ENCODE measurements at regions not wholly inside any gene's neighbourhood (a gene's known extent, or its start where the extent isn't known, plus 50 kb on each side); places are given as distances from the start of the nearest gene placed in this dataset.

- intact Hi-C loops (cut with DNase I; ENCODE audit: low total_unique reads), result no loop called here
- 72 to 91% (median 81%) methylated on average over 1 of the region's 1 CpG for WGBS, 5 donors
- DNase-seq, result no peak
- no peak for TF ChIP-seq POLR2A (IDR thresholded peaks at IDR 0.05)
- no peak for TF ChIP-seq POLR2AphosphoS5 (IDR thresholded peaks at IDR 0.05)
- TF ChIP-seq CTCF (IDR thresholded peaks at IDR 0.05 in 8 of 11, conservative IDR thresholded peaks at IDR 0.05 in 3 of 11), result no peak
- Histone ChIP-seq H3K27ac (no peak overlapping the region), H3K27me3 (replicated peaks in 1 of 7) (no peaks in the 10 kb centered on the region), H3K9me3 (peaks cover 0 to 7% (median 0%) of the 10 kb centered on the region in 8 donors), H3K4me1 (no peaks in the 10 kb centered on the region), H3K4me3 (no peak overlapping the region), H3K36me3 (no peaks in the 10 kb centered on the region)
Measured at GRCh38 chr1:80413969-80414368, 1386.8 kb upstream of the ADGRL2 start.

GRCh38 chr1:80410233-80410632 lies 1390.5 kb upstream of the ADGRL2 start:
- H3K4me3 ChIP-seq, result no peak overlapping the region
- 76 to 88% (median 83%) methylated on average over 4 of the region's 4 CpGs for WGBS, 5 donors
- H3K27ac ChIP-seq, result no peak overlapping the region
- H3K36me3 ChIP-seq, result no peaks in the 10 kb centered on the region
- no peaks in the 10 kb centered on the region for H3K27me3 ChIP-seq (replicated peaks in 1 of 7)
- no peak for DNase-seq
- TF ChIP-seq POLR2A (IDR thresholded peaks at IDR 0.05) (no peak), CTCF (IDR thresholded peaks at IDR 0.05 in 8 of 11, conservative IDR thresholded peaks at IDR 0.05 in 3 of 11) (no peak), POLR2AphosphoS5 (IDR thresholded peaks at IDR 0.05) (no peak)
- H3K9me3 ChIP-seq, result peaks cover 0 to 7% (median 0%) of the 10 kb centered on the region in 8 donors
- intact Hi-C loops (cut with DNase I; ENCODE audit: low total_unique reads), result no loop called here
- no peaks in the 10 kb centered on the region for H3K4me1 ChIP-seq

GRCh38 chr1:80403471-80403893 lies 1397.0 kb upstream of the ADGRL4 start:
- intact Hi-C loops (cut with DNase I; ENCODE audit: low total_unique reads), result no loop called here
- no peak overlapping the region for H3K4me3 ChIP-seq
- 79 to 88% (median 83%) methylated on average over 4 of the region's 4 CpGs for WGBS, 5 donors
- no peaks in the 10 kb centered on the region for H3K27me3 ChIP-seq (replicated peaks in 1 of 7)
- no peaks in the 10 kb centered on the region for H3K36me3 ChIP-seq
- no peaks in the 10 kb centered on the region for H3K4me1 ChIP-seq
- TF ChIP-seq POLR2AphosphoS5 (IDR thresholded peaks at IDR 0.05), result no peak
- TF ChIP-seq CTCF (IDR thresholded peaks at IDR 0.05 in 8 of 11, conservative IDR thresholded peaks at IDR 0.05 in 3 of 11), result no peak
- no peak for TF ChIP-seq POLR2A (IDR thresholded peaks at IDR 0.05)
- no peak for DNase-seq
- no peak overlapping the region for H3K27ac ChIP-seq
- peaks cover 0 to 10% (median 0%) of the 10 kb centered on the region in 8 donors for H3K9me3 ChIP-seq

- no peak overlapping the region for H3K27ac ChIP-seq
- H3K27me3 ChIP-seq (replicated peaks in 1 of 7), result no peaks in the 10 kb centered on the region
- H3K9me3 ChIP-seq, result peaks cover 0 to 12% (median 0%) of the 10 kb centered on the region in 8 donors
- no peaks in the 10 kb centered on the region for H3K36me3 ChIP-seq
- TF ChIP-seq POLR2AphosphoS5 (IDR thresholded peaks at IDR 0.05) (no peak), POLR2A (IDR thresholded peaks at IDR 0.05) (no peak), CTCF (IDR thresholded peaks at IDR 0.05 in 8 of 11, conservative IDR thresholded peaks at IDR 0.05 in 3 of 11) (no peak)
- DNase-seq, result no peak
- 75 to 85% (median 81%) methylated on average over 3 of the region's 3 CpGs for WGBS, 5 donors
- no peak overlapping the region for H3K4me3 ChIP-seq
- intact Hi-C loops (cut with DNase I; ENCODE audit: low total_unique reads), result no loop called here
- H3K4me1 ChIP-seq, result no peaks in the 10 kb centered on the region
Measured at GRCh38 chr1:80402625-80403024, 1396.1 kb upstream of the ADGRL4 start.
